ENCODE measurements at regions not wholly inside any gene's neighbourhood (a gene's known extent, or its start where the extent isn't known, plus 50 kb on each side); places are given as distances from the start of the nearest gene placed in this dataset.
"Not testable (repeated sequence)": the region's sequence is repeated elsewhere in the genome, so short reads cannot be mapped to it uniquely, and the experiment has no call there.

DNA sequence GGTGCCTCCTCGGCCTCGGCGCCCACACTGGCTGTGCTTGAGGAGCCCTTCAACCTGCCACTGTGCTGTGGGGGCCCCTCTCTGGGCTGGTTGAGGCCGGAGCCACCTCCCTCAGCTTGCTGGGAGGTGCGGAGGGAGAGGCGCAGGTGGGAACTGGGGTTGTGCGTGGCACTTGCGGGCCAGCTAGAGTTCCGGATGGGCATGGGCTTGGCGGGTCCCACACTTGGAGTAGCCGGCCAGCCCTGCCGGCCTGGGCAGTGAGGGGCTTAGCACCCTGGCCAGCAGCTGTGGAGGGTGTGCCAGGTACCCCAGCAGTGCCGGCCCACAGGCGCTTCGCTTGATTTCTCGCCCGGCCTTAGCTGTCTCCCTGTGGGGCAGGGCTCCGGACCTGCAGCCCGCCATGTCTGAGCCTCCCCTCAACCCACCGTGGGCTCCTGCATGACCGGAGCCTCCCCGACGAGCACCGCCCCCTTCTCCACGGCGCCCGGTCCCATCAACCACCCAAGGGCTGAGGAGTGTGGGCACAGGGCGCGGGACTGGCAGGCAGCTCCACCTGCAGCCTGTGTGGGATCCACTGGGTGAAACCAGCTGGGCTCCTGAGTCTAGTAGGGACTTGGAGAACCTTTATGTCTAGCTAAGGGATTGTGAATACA, 723.8 kb downstream of the DIAPH3 start:
- Histone ChIP-seq H3K27me3 (ENCODE audit: control insufficient read depth in 1 of 2, insufficient read depth in 2 of 2, low read length in 2 of 2) (no peaks in the 10 kb centered on the region), H3K9me3 (ENCODE audit: control insufficient read depth in 2 of 2, insufficient read depth in 1 of 2, low read depth in 1 of 2, low read length in 1 of 2) (no peaks in the 10 kb centered on the region), H3K27ac (ENCODE audit: low read depth in 2 of 2, low read length in 1 of 2) (no peak overlapping the region), H3K4me1 (ENCODE audit: control insufficient read depth in 2 of 2, insufficient read depth in 2 of 2, low read length in 1 of 2) (no peaks in the 10 kb centered on the region), H3K4me3 (ENCODE audit: low read depth in 1 of 2, low read length in 2 of 2) (no peak overlapping the region), H3K36me3 (ENCODE audit: control insufficient read depth in 2 of 2, insufficient read depth in 2 of 2, low read length in 1 of 2) (no peaks in the 10 kb centered on the region)
- 93 to 96% methylated on average over 29 of the region's 29 CpGs for WGBS, 2 donors

DNA sequence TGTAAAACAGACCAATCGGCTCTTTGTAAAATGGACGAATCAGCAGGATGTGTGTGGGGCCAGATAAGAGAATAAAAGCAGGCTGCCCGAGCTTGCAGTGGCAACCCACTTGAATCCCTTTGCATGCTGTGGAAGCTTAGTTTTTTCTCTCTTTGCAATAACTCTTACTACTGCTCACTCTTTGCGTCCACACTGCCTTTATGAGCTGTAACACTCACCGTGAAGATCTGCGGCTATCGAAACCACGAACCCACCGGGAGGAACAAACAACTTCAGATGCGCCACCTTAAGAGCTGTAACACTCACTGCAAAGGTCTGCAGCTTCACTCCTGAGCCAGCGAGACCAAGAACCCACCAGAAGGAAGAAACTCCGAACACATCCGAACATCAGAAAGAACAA, 722.7 kb downstream of the DIAPH3 start:
- H3K4me1 ChIP-seq (ENCODE audit: control insufficient read depth in 2 of 2, insufficient read depth in 2 of 2, low read length in 1 of 2); H3K4me3 ChIP-seq (ENCODE audit: low read depth in 1 of 2, low read length in 2 of 2); H3K9me3 ChIP-seq (ENCODE audit: control insufficient read depth in 2 of 2, insufficient read depth in 1 of 2, low read depth in 1 of 2, low read length in 1 of 2); H3K36me3 ChIP-seq (ENCODE audit: control insufficient read depth in 2 of 2, insufficient read depth in 2 of 2, low read length in 1 of 2); H3K27me3 ChIP-seq (ENCODE audit: control insufficient read depth in 1 of 2, insufficient read depth in 2 of 2, low read length in 2 of 2); H3K27ac ChIP-seq (ENCODE audit: low read depth in 2 of 2, low read length in 1 of 2): not testable (repeated sequence)
- 73 to 82% methylated on average over 13 of the region's 13 CpGs for WGBS, 2 donors

- no peaks in the 10 kb centered on the region for H3K4me1 ChIP-seq (ENCODE audit: control insufficient read depth in 2 of 2, insufficient read depth in 2 of 2, low read length in 1 of 2)
- H3K27me3 ChIP-seq (ENCODE audit: control insufficient read depth in 1 of 2, insufficient read depth in 2 of 2, low read length in 2 of 2), result no peaks in the 10 kb centered on the region
- 73 to 78% methylated on average over 7 of the region's 7 CpGs for WGBS, 2 donors
- no peak overlapping the region for H3K27ac ChIP-seq (ENCODE audit: low read depth in 2 of 2, low read length in 1 of 2)
- H3K4me3 ChIP-seq (ENCODE audit: low read depth in 1 of 2, low read length in 2 of 2), result no peak overlapping the region
- no peaks in the 10 kb centered on the region for H3K9me3 ChIP-seq (ENCODE audit: control insufficient read depth in 2 of 2, insufficient read depth in 1 of 2, low read depth in 1 of 2, low read length in 1 of 2)
- no peaks in the 10 kb centered on the region for H3K36me3 ChIP-seq (ENCODE audit: control insufficient read depth in 2 of 2, insufficient read depth in 2 of 2, low read length in 1 of 2)
Observed at GRCh38 chr13:59441596-59442280, 722.0 kb downstream of the DIAPH3 start.

DNA sequence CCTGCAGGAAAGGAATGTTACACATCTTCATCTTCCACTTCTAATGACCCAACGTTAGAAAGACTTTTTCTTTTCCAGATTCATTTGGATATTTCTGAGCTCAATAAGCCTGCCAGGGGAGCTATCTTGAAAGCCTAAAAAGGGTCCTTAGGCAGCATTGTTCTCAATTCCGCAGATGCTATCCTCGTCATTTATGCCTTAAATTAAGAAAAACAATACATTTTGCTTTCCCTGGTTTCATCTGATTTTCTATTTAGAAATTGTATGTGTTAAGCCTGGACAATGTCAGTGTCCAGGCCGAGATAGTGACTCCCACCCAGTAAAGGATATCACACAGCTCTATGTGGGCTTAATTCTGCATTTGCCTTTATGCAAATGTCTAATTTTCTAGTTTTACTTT, 721.3 kb downstream of the DIAPH3 start:
- WGBS, 2 donors, result 63 to 72% methylated on average over 4 of the region's 4 CpGs
- H3K36me3 ChIP-seq (ENCODE audit: control insufficient read depth in 2 of 2, insufficient read depth in 2 of 2, low read length in 1 of 2), result no peaks in the 10 kb centered on the region
- no peaks in the 10 kb centered on the region for H3K4me1 ChIP-seq (ENCODE audit: control insufficient read depth in 2 of 2, insufficient read depth in 2 of 2, low read length in 1 of 2)
- no peaks in the 10 kb centered on the region for H3K9me3 ChIP-seq (ENCODE audit: control insufficient read depth in 2 of 2, insufficient read depth in 1 of 2, low read depth in 1 of 2, low read length in 1 of 2)
- no peaks in the 10 kb centered on the region for H3K27me3 ChIP-seq (ENCODE audit: control insufficient read depth in 1 of 2, insufficient read depth in 2 of 2, low read length in 2 of 2)
- H3K27ac ChIP-seq (ENCODE audit: low read depth in 2 of 2, low read length in 1 of 2), result no peak overlapping the region
- no peak overlapping the region for H3K4me3 ChIP-seq (ENCODE audit: low read depth in 1 of 2, low read length in 2 of 2)

DNA sequence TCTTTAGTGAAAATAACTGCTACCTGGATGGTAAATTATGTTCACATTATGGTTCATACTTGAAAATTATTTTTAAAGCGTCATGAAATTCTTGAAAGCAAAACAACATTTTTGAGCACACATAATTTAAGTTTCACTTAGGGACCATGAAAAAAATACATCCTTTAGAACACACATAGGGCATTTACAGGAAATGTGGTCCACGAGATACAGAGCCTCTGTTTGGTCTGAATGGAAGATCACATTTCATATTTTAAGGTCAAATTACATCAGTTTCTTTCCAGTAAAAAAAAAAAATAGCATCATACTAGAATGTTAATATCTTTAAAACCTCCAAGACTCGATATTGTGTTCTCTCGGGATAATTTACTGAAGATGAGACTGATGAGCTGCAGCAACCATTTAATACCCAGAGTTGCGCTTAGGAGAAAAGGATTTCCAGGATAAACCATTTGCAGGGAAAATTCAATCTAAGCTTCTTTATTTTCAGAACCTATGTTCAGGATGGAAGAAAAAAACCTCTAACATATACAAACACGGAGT, 720.7 kb downstream of the DIAPH3 start:
- Histone ChIP-seq H3K9me3 (ENCODE audit: control insufficient read depth in 2 of 2, insufficient read depth in 1 of 2, low read depth in 1 of 2, low read length in 1 of 2) (no peaks in the 10 kb centered on the region), H3K36me3 (ENCODE audit: control insufficient read depth in 2 of 2, insufficient read depth in 2 of 2, low read length in 1 of 2) (no peaks in the 10 kb centered on the region), H3K4me3 (ENCODE audit: low read depth in 1 of 2, low read length in 2 of 2) (no peak overlapping the region), H3K27ac (ENCODE audit: low read depth in 2 of 2, low read length in 1 of 2) (no peak overlapping the region), H3K27me3 (ENCODE audit: control insufficient read depth in 1 of 2, insufficient read depth in 2 of 2, low read length in 2 of 2) (no peaks in the 10 kb centered on the region), H3K4me1 (ENCODE audit: control insufficient read depth in 2 of 2, insufficient read depth in 2 of 2, low read length in 1 of 2) (no peaks in the 10 kb centered on the region)
- WGBS, 2 donors, result 54 to 63% methylated on average over 6 of the region's 6 CpGs

- WGBS, 2 donors, result 51 to 62% methylated on average over 6 of the region's 6 CpGs
- no peaks in the 10 kb centered on the region for H3K27me3 ChIP-seq (ENCODE audit: control insufficient read depth in 1 of 2, insufficient read depth in 2 of 2, low read length in 2 of 2)
- no peak overlapping the region for H3K27ac ChIP-seq (ENCODE audit: low read depth in 2 of 2, low read length in 1 of 2)
- no peaks in the 10 kb centered on the region for H3K9me3 ChIP-seq (ENCODE audit: control insufficient read depth in 2 of 2, insufficient read depth in 1 of 2, low read depth in 1 of 2, low read length in 1 of 2)
- no peaks in the 10 kb centered on the region for H3K4me1 ChIP-seq (ENCODE audit: control insufficient read depth in 2 of 2, insufficient read depth in 2 of 2, low read length in 1 of 2)
- H3K4me3 ChIP-seq (ENCODE audit: low read depth in 1 of 2, low read length in 2 of 2), result no peak overlapping the region
- H3K36me3 ChIP-seq (ENCODE audit: control insufficient read depth in 2 of 2, insufficient read depth in 2 of 2, low read length in 1 of 2), result no peaks in the 10 kb centered on the region
Observed at GRCh38 chr13:59444210-59444857, 719.4 kb downstream of the DIAPH3 start.

DNA sequence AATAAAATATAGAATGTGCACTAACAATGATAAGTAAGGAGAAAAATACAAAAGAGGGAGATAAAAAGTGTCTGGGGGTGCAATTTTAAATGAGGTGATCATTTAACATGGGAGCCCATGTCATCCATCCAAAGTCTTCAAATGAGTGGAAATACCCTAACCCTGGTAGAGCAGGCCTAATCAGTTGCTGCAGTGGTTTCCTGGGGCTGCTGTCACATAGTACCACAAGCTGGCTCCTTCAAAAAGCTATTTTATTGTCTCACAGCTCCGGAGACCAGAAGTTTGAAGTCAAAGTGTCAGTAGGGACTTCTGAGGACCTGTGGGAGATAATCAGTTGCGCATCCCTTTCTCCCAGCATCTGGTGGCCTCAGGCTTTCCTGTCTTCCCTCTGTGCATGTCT, 717.9 kb downstream of the DIAPH3 start:
- Histone ChIP-seq H3K27me3 (ENCODE audit: control insufficient read depth in 1 of 2, insufficient read depth in 2 of 2, low read length in 2 of 2) (no peaks in the 10 kb centered on the region), H3K27ac (ENCODE audit: low read depth in 2 of 2, low read length in 1 of 2) (no peak overlapping the region), H3K4me3 (ENCODE audit: low read depth in 1 of 2, low read length in 2 of 2) (no peak overlapping the region), H3K4me1 (ENCODE audit: control insufficient read depth in 2 of 2, insufficient read depth in 2 of 2, low read length in 1 of 2) (no peaks in the 10 kb centered on the region), H3K9me3 (ENCODE audit: control insufficient read depth in 2 of 2, insufficient read depth in 1 of 2, low read depth in 1 of 2, low read length in 1 of 2) (no peaks in the 10 kb centered on the region), H3K36me3 (ENCODE audit: control insufficient read depth in 2 of 2, insufficient read depth in 2 of 2, low read length in 1 of 2) (no peaks in the 10 kb centered on the region)
- WGBS, 2 donors, result 76 to 77% methylated on average over 2 of the region's 2 CpGs

DNA sequence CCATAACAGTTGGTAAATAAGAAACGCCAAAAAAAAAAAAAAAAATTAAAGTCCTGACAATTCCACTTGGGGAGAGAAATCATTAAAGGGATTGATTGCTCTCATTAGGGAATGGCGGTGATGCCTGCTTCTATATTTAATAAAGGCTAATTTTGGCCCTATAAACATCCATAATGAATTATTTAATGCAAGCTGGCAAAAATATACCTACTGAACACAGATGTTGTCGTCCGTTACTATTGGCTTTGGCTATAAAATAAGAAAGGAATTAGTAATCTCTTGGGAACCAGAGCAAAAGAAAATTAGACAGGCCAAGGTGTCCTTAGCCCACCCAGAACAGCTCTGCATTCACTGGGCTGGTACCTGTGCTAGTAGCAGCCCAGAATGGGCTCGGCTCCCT, 717.3 kb downstream of the DIAPH3 start:
- Histone ChIP-seq H3K4me3 (ENCODE audit: low read depth in 1 of 2, low read length in 2 of 2) (no peak overlapping the region), H3K4me1 (ENCODE audit: control insufficient read depth in 2 of 2, insufficient read depth in 2 of 2, low read length in 1 of 2) (no peaks in the 10 kb centered on the region), H3K27me3 (ENCODE audit: control insufficient read depth in 1 of 2, insufficient read depth in 2 of 2, low read length in 2 of 2) (no peaks in the 10 kb centered on the region), H3K27ac (ENCODE audit: low read depth in 2 of 2, low read length in 1 of 2) (no peak overlapping the region), H3K9me3 (ENCODE audit: control insufficient read depth in 2 of 2, insufficient read depth in 1 of 2, low read depth in 1 of 2, low read length in 1 of 2) (no peaks in the 10 kb centered on the region), H3K36me3 (ENCODE audit: control insufficient read depth in 2 of 2, insufficient read depth in 2 of 2, low read length in 1 of 2) (no peaks in the 10 kb centered on the region)
- 89 to 96% methylated on average over 5 of the region's 5 CpGs for WGBS, 2 donors

- Histone ChIP-seq H3K4me3 (ENCODE audit: low read depth in 1 of 2, low read length in 2 of 2) (no peak overlapping the region), H3K9me3 (ENCODE audit: control insufficient read depth in 2 of 2, insufficient read depth in 1 of 2, low read depth in 1 of 2, low read length in 1 of 2) (no peaks in the 10 kb centered on the region), H3K36me3 (ENCODE audit: control insufficient read depth in 2 of 2, insufficient read depth in 2 of 2, low read length in 1 of 2) (no peaks in the 10 kb centered on the region), H3K27ac (ENCODE audit: low read depth in 2 of 2, low read length in 1 of 2) (no peak overlapping the region), H3K4me1 (ENCODE audit: control insufficient read depth in 2 of 2, insufficient read depth in 2 of 2, low read length in 1 of 2) (no peaks in the 10 kb centered on the region), H3K27me3 (ENCODE audit: control insufficient read depth in 1 of 2, insufficient read depth in 2 of 2, low read length in 2 of 2) (no peaks in the 10 kb centered on the region)
Observed at GRCh38 chr13:59447031-59447430, 716.7 kb downstream of the DIAPH3 start.

All from esophagus (tissue), 2 donors.